Ovary (tissue), 7 donors: ENCODE measurements at regions not wholly inside any gene's neighbourhood (a gene's known extent, or its start where the extent isn't known, plus 50 kb on each side); places are given as distances from the start of the nearest gene placed in this dataset.

Experiments used
- DNase-seq, 5 donors: peaks; one replicate each; pipeline ENCODE4 v3.0.0-alpha.2; 2019 to 2020
- H3K27ac ChIP-seq, 2 donors: fragments of 200-600 bp; one replicate each; pipeline versions ENCODE4 v1.5.1 to v1.8.0; 2019 to 2022
- H3K27me3 ChIP-seq: fragments of 200-600 bp; one replicate; pipeline ENCODE4 v1.8.0; 2022
- H3K36me3 ChIP-seq: fragments of 200-600 bp; sonication (generic); one replicate; pipeline ENCODE4 v1.5.1; 2019
- H3K4me1 ChIP-seq: one replicate; pipeline ENCODE4 v1.8.1; 2013; ENCODE audit warnings: mild to moderate bottlenecking, moderate library complexity; ENCODE audit not compliant: insufficient read depth
- H3K4me3 ChIP-seq: fragments of 200-600 bp; sonication (generic); one replicate; pipeline ENCODE4 v1.5.1; 2017
- H3K9me3 ChIP-seq, 2 donors: fragments of 200-600 bp in 1 of 2; sonication (generic) in 1 of 2; one replicate each; pipeline versions ENCODE4 v1.5.1 to v1.8.1; 2013 to 2019; ENCODE audit warnings: mild to moderate bottlenecking in 1 of 2, moderate library complexity in 1 of 2
- EP300 ChIP-seq: sonication (generic); formaldehyde crosslinking; IDR thresholded peaks from one replicate; pipeline ENCODE4 v1.6.1; 2017; ENCODE audit warnings: antibody characterized with exemption
- POLR2A ChIP-seq: fragments of 450-650 bp; IDR thresholded peaks from one replicate; pipeline ENCODE4 v1.6.1; 2017; ENCODE audit warnings: antibody characterized with exemption, mild to moderate bottlenecking, moderate library complexity
- WGBS, 3 donors: extraction: QIAGEN DNeasy Blood & Tissue Kit in 1 of 3; methylation state at CpG; one replicate each; pipeline versions ENCODE4 v1.1.5 to v1.1.7; 2013 to 2017; 5-methylcytosine and 5-hydroxymethylcytosine counted together
- intact Hi-C, 4 donors: fragments of 100-400 bp; cut with DNase I; formaldehyde crosslinking; loops; one replicate each; pipeline versions ENCODE4 v1.11.0 to v1.15.1; 2022 to 2023
- TF ChIP-seq, protein P1 (sequence below), 3 donors: fragments of 450-650 bp in 2 of 3; fragments of 200-600 bp in 1 of 3; IDR thresholded peaks; one replicate each; pipeline versions ENCODE4 v1.5.1 to v1.8.0; 2016 to 2022; ENCODE audit warnings: antibody characterized with exemption in 3 of 3, mild to moderate bottlenecking in 1 of 3
- donor health status: DM: no; HTN: no; CAD: no; lungs with moderate emphysema.
- donor health status: DM: no; HTN: no; CAD: no.
- donor health status: Bipolar disorder and iron deficiency.
- donor health status: DM: no; HTN: no; CAD: no.
- donor health status: DM: yes; HTN: yes; CAD: no.

DNA sequence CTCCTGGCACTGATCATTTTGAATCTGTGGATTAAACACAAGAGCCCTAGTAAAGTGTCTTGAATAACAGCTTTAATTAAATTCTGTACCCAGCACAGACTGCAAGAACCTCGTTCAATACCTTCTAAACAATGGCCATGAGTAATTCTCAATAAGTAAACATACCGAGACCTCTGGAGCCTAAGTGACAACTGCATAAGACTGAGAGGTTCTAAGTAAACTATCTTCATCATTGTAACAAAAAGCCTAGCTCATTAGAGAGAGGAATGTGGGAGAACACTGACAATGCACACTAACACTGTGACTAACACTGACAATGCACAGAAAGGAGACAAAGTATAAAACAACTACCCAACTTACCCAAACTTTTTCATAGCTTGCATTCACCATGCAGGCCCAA lies 117.4 kb downstream of the ELAPOR2 start:
- Histone ChIP-seq H3K4me3 (no peak overlapping the region), H3K9me3 (no peaks in the 10 kb centered on the region), H3K27me3 (no peaks in the 10 kb centered on the region), H3K27ac (no peak overlapping the region), H3K4me1 (no peaks in the 10 kb centered on the region), H3K36me3 (no peaks in the 10 kb centered on the region)
- intact Hi-C loops: loop anchor here in 2 of 4 donors (10.0 kb wide), 2 partner anchors 283 to 293 kb away; no protein-coding TSS in a partner anchor
- WGBS, 3 donors: 90 to 94% (median 90%) methylated on average over 2 of the region's 2 CpGs
- TF ChIP-seq EP300 (no peak), POLR2A (no peak)
- TF ChIP-seq, protein P1, sequence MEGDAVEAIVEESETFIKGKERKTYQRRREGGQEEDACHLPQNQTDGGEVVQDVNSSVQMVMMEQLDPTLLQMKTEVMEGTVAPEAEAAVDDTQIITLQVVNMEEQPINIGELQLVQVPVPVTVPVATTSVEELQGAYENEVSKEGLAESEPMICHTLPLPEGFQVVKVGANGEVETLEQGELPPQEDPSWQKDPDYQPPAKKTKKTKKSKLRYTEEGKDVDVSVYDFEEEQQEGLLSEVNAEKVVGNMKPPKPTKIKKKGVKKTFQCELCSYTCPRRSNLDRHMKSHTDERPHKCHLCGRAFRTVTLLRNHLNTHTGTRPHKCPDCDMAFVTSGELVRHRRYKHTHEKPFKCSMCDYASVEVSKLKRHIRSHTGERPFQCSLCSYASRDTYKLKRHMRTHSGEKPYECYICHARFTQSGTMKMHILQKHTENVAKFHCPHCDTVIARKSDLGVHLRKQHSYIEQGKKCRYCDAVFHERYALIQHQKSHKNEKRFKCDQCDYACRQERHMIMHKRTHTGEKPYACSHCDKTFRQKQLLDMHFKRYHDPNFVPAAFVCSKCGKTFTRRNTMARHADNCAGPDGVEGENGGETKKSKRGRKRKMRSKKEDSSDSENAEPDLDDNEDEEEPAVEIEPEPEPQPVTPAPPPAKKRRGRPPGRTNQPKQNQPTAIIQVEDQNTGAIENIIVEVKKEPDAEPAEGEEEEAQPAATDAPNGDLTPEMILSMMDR (IDR thresholded peaks at IDR 0.05): no peak
- DNase-seq: no peak

GRCh38 chr7:86939197-86939814 lies 120.1 kb downstream of the ELAPOR2 start:
- peak in 1 of 5 donors; percentile 28 for DNase-seq
- Histone ChIP-seq H3K4me1 (no peaks in the 10 kb centered on the region), H3K36me3 (no peaks in the 10 kb centered on the region), H3K27me3 (no peaks in the 10 kb centered on the region), H3K9me3 (no peaks in the 10 kb centered on the region), H3K27ac (no peak overlapping the region), H3K4me3 (no peak overlapping the region)
- 0 to 8% (median 4%) methylated on average over 3 of the region's 3 CpGs for WGBS, 3 donors
- intact Hi-C loops: loop anchor here in 1 of 4 donors (10.0 kb wide), 1 partner anchor 295 kb away; no protein-coding TSS in a partner anchor
- no peak for TF ChIP-seq POLR2A
- TF ChIP-seq, protein P1 (IDR thresholded peaks at IDR 0.05): peak in 2 of 3 donors; percentile 43 to 44

DNA sequence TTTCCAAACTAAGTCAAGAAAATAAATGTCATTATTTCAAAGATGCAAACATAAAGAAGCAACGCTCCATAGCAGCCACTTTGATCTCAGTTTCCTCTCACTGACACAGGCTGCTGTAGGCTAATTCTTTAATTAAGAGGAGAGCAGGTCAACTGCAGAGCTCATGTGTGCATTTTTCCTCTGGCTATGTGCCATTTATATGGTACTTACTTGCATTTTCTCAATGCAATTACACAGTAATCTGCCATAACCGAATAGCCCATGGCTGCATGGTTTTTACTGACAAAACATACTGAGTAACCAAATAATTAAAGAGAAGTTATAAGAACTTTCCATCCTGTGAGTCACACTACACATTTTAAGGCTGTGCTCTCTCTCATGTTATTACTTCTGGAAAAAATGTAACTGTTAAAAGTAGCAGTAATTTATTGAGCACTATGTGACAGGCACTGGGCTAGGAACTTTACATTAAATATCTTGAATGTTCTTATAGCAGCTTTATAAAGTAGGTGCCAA lies 122.0 kb downstream of the ELAPOR2 start:
- no peak for DNase-seq
- no peaks in the 10 kb centered on the region for H3K4me1 ChIP-seq
- H3K36me3 ChIP-seq: no peaks in the 10 kb centered on the region
- 67 to 77% (median 73%) methylated on average over 2 of the region's 2 CpGs for WGBS, 3 donors
- H3K4me3 ChIP-seq: no peak overlapping the region
- no peak for TF ChIP-seq POLR2A
- TF ChIP-seq, protein P1 (IDR thresholded peaks at IDR 0.05): no peak
- no peak for TF ChIP-seq EP300
- no peaks in the 10 kb centered on the region for H3K27me3 ChIP-seq
- H3K9me3 ChIP-seq: no peaks in the 10 kb centered on the region
- intact Hi-C loops: loop anchor here in 1 of 4 donors (10.0 kb wide), 1 partner anchor 297 kb away; no protein-coding TSS in a partner anchor
- no peak overlapping the region for H3K27ac ChIP-seq

DNA sequence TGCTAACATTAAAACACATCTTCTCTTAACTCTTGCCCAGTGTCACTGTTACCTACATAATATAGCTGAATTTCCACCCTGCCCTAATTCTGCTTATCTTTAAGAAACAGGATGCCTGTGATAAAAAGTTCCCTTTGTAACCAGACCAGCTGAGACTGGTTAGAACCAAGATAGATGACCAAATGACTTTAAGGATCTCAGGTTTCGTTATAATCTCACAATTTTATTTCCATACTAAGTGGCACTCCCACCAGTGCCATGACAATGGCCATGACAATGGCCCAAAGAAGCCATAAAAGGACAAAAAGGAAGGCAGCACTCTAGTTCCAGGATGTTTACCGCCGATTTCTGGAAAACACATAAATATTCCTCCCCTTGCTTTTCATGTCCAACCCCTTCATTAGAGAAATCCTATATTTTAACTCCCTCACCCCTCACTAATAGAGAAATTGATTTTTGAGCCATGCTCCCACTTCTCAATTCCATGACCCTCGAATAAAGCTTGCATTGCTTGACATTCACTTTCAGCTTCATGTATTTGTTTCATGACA lies 126.1 kb downstream of the ELAPOR2 start:
- no peak for DNase-seq
- intact Hi-C loops: loop anchor here in 1 of 4 donors (10.0 kb wide), 1 partner anchor 301 kb away; no protein-coding TSS in a partner anchor
- H3K9me3 ChIP-seq: no peaks in the 10 kb centered on the region
- no peaks in the 10 kb centered on the region for H3K4me1 ChIP-seq
- H3K4me3 ChIP-seq: no peak overlapping the region
- no peaks in the 10 kb centered on the region for H3K27me3 ChIP-seq
- WGBS, 3 donors: 80 to 89% (median 86%) methylated on average over 4 of the region's 4 CpGs
- H3K27ac ChIP-seq: no peak overlapping the region
- TF ChIP-seq EP300 (no peak), POLR2A (no peak)
- TF ChIP-seq, protein P1 (IDR thresholded peaks at IDR 0.05): no peak
- H3K36me3 ChIP-seq: no peaks in the 10 kb centered on the region
